ENCODE measurements at regions not wholly inside any gene's neighbourhood (a gene's known extent, or its start where the extent isn't known, plus 50 kb on each side); places are given as distances from the start of the nearest gene placed in this dataset.

DNA sequence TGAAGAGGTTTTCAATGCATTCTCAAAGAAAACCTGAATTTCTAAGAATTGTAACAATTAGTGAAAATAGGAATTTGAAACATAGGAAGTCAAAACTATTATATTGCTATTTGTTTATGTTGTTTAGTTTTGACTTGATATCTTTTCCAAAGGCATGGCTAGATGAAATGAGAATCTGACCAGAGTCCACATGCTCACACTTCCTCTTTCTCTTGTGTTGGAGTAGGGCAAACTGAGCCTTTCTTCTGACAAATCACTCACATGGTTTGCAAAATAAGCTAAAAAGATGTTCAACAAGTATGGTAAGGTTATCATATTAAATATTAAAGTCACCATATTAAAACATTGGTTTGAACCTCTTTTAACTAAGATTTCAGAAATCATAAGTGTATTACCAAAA, 512.6 kb downstream of the ISL1 start:
- H3K4me3 ChIP-seq (ENCODE audit: low read length), result no peak overlapping the region

GRCh38 chr5:51902512-51902911, 519.3 kb downstream of the ISL1 start:
- TF ChIP-seq, protein P1, sequence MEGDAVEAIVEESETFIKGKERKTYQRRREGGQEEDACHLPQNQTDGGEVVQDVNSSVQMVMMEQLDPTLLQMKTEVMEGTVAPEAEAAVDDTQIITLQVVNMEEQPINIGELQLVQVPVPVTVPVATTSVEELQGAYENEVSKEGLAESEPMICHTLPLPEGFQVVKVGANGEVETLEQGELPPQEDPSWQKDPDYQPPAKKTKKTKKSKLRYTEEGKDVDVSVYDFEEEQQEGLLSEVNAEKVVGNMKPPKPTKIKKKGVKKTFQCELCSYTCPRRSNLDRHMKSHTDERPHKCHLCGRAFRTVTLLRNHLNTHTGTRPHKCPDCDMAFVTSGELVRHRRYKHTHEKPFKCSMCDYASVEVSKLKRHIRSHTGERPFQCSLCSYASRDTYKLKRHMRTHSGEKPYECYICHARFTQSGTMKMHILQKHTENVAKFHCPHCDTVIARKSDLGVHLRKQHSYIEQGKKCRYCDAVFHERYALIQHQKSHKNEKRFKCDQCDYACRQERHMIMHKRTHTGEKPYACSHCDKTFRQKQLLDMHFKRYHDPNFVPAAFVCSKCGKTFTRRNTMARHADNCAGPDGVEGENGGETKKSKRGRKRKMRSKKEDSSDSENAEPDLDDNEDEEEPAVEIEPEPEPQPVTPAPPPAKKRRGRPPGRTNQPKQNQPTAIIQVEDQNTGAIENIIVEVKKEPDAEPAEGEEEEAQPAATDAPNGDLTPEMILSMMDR (conservative IDR thresholded peaks at IDR 0.05; ENCODE audit: low read depth, low read length), result no peak
- DNase-seq (ENCODE audit: low read depth), result no peak
- H3K4me3 ChIP-seq (ENCODE audit: low read length), result no peak overlapping the region

More for the DNA sequence above, 512.6 kb downstream of the ISL1 start:
- no peak for DNase-seq (ENCODE audit: low read depth)
- TF ChIP-seq, protein P1 (conservative IDR thresholded peaks at IDR 0.05; ENCODE audit: low read depth, low read length), result no peak

DNA sequence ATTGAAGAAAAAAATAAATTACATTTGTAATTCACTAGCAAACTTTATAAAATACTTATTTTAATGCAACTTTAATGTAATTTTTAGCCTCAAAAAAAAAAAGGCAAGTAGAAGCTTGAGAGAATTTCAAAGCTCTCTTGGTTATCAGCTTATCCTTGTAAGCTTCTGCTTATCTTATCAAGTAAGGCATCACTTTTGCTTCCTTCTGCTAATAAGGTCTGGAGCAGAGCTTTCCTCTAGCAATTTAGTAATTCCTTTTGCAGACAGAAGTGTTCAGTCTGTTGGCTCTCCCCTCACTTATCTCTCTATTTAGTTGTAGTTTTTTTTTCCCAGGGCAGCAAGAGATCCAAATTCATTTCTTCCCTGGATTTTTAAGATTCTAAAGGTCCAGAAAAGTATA, 525.0 kb downstream of the ISL1 start:
- no peak overlapping the region for H3K4me3 ChIP-seq (ENCODE audit: low read length)
- no peak for DNase-seq (ENCODE audit: low read depth)
- TF ChIP-seq, protein P1 (conservative IDR thresholded peaks at IDR 0.05; ENCODE audit: low read depth, low read length), result no peak

DNA sequence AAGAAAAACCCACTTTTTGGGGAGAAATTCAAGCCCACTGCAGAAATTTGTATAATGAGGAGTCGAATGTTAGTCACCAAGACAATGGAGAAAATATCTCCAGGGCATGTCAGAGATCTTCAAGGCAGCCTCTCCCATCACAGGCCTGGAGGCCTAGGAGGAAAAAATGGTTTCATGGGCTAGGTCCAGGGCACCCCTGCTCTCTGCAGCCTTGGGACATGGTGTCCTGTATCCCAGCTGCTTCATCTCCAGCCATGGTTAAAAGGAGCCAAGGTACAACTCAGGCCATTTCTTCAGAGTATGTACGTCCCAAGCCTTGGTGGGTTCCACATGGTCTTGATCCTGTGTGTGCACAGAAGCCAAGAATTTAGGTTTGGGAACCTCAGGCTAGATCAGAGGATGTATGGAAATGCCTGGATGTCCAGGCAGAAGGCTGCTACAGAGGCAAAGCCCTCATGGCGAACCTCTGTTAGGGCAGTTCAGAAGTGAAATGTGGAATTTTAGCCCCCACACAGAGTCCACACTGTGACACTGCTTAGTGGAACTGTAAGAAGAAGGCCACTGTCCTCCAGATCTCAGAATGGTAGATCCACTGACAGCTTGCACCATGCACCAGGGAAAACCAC, 561.4 kb downstream of the ISL1 start:
- DNase-seq (ENCODE audit: low read depth), result no peak
- TF ChIP-seq, protein P1 (conservative IDR thresholded peaks at IDR 0.05; ENCODE audit: low read depth, low read length), result no peak
- H3K4me3 ChIP-seq (ENCODE audit: low read length), result no peak overlapping the region

DNA sequence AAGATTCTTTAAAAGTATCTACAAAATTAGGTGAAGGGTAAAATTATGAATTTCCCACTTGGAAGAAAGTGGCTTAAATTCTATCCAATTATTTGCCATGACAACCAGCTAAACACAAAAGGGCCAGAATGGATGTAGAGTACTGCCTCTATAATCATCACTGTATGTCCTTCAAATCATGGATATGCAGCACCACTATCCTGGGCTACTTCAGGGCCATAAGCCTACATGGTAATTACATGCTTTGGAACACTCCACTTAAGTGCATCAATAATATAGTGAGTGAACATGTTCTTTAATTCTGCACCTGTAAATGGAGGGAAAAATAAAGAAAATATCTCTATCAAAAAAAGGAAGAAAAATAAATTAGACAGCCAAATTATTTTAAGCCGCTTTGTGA, 575.2 kb downstream of the ISL1 start:
- DNase-seq (ENCODE audit: low read depth), result no peak
- no peak overlapping the region for H3K4me3 ChIP-seq (ENCODE audit: low read length)
- TF ChIP-seq, protein P1 (conservative IDR thresholded peaks at IDR 0.05; ENCODE audit: low read depth, low read length), result no peak

DNA sequence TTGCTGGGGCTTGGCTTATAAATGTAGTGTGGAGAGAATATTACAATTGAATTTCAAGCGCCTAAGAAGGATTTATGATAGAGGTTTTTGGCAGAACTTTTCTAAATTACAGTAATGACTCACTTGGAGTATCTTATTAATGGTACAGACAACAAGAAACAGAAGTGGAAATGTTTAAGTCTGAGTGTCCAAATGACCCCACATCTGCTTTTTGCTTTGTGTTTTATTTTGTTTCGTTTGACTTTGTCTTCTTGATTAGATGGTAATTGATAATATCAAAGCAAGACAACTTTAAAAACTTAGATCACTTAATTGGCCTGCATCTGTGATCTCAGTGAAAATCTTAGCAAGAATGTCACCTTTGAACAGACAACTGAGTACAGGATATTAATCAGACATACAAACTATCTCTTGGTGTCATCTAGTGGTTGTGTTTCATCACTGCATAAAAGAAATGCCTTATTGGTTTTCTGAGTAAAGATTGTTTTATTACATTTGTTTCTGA, 577.4 kb downstream of the ISL1 start:
- TF ChIP-seq, protein P1 (conservative IDR thresholded peaks at IDR 0.05; ENCODE audit: low read depth, low read length), result peak; percentile 60
- DNase-seq (ENCODE audit: low read depth), result no peak
- no peak overlapping the region for H3K4me3 ChIP-seq (ENCODE audit: low read length)

GRCh38 chr5:51961154-51961562, 577.9 kb downstream of the ISL1 start:
- TF ChIP-seq, protein P1 (conservative IDR thresholded peaks at IDR 0.05; ENCODE audit: low read depth, low read length), result no peak
- no peak for DNase-seq (ENCODE audit: low read depth)
- no peak overlapping the region for H3K4me3 ChIP-seq (ENCODE audit: low read length)

All from retinal pigment epithelial cell (primary cell).